ENCODE measurements at regions not wholly inside any gene's neighbourhood (a gene's known extent, or its start where the extent isn't known, plus 50 kb on each side); places are given as distances from the start of the nearest gene placed in this dataset.

DNA sequence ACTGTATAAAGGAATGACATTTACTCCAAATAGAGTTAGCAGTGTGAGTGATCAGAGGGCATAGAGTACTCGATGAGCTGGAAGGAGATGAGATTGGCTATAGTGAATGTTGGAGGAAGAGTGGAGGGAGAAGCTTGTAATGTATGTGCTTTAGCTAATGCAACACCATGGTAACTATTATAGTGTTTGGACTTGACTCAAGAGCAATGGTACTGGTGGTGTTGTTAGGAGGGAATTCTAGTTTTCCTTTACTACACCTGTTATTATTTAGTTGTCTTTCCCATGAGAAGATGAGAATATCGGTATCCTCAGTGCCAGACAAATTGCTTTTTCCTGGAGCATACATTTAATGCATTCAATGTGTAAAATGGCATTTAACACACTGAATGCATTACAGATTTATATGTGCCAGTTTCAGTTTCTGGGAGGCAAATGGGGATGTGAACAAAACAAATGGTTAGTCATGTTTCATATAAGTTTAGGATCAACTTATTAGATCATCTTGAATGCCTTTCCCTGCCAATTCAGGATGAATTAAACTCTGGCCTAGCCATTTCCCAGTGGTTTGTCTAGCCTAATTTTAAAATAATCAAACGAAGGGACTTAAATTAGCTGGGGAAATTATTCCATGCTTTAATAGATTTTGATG, 291.1 kb upstream of the ADAMTS5 start:
- TF ChIP-seq, protein P1, sequence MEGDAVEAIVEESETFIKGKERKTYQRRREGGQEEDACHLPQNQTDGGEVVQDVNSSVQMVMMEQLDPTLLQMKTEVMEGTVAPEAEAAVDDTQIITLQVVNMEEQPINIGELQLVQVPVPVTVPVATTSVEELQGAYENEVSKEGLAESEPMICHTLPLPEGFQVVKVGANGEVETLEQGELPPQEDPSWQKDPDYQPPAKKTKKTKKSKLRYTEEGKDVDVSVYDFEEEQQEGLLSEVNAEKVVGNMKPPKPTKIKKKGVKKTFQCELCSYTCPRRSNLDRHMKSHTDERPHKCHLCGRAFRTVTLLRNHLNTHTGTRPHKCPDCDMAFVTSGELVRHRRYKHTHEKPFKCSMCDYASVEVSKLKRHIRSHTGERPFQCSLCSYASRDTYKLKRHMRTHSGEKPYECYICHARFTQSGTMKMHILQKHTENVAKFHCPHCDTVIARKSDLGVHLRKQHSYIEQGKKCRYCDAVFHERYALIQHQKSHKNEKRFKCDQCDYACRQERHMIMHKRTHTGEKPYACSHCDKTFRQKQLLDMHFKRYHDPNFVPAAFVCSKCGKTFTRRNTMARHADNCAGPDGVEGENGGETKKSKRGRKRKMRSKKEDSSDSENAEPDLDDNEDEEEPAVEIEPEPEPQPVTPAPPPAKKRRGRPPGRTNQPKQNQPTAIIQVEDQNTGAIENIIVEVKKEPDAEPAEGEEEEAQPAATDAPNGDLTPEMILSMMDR (optimal IDR thresholded peaks at IDR 0.05 in 1 of 3, IDR thresholded peaks at IDR 0.05 in 1 of 3, conservative IDR thresholded peaks at IDR 0.05 in 1 of 3; ENCODE audit: extremely low read depth in 1 of 3, insufficient read depth in 2 of 3, low read length in 3 of 3), result no peak
- TF ChIP-seq EZH2 (IDR thresholded peaks at IDR 0.05; ENCODE audit: low read length), result no peak
